Hepatocyte (in vitro differentiated cells): ENCODE measurements at regions not wholly inside any gene's neighbourhood (a gene's known extent, or its start where the extent isn't known, plus 50 kb on each side); places are given as distances from the start of the nearest gene placed in this dataset.

ENCODE experiments used
- DNase-seq: peaks from one replicate; pipeline ENCODE4 v3.0.0-alpha.2; 2016; ENCODE audit warnings: low spot score
- H2AFZ ChIP-seq: fragments of 200-600 bp; sonication (generic); 2 replicates; pipeline ENCODE4 v1.6.0; 2016; ENCODE audit warnings: antibody characterized with exemption, mild to moderate bottlenecking
- H3K27ac ChIP-seq: fragments of 200-600 bp; sonication (generic); 2 replicates; pipeline ENCODE4 v1.5.1; 2016; ENCODE audit warnings: mild to moderate bottlenecking
- H3K27me3 ChIP-seq: fragments of 200-600 bp; sonication (generic); 2 replicates; pipeline ENCODE4 v1.6.1; 2016
- H3K36me3 ChIP-seq: fragments of 200-600 bp; sonication (generic); replicated peaks from 2 replicates; pipeline ENCODE4 v1.5.1; 2016; ENCODE audit warnings: low read depth; ENCODE audit not compliant: insufficient read depth
- H3K4me1 ChIP-seq: fragments of 200-600 bp; sonication (generic); 2 replicates; pipeline ENCODE4 v1.5.1; 2016; ENCODE audit warnings: mild to moderate bottlenecking, moderate library complexity; ENCODE audit not compliant: insufficient read depth
- H3K4me2 ChIP-seq: fragments of 200-600 bp; sonication (generic); 2 replicates; pipeline ENCODE4 v1.6.0; 2016
- H3K4me3 ChIP-seq: fragments of 200-600 bp; sonication (generic); 2 replicates; pipeline ENCODE4 v1.5.1; 2016; ENCODE audit warnings: mild to moderate bottlenecking
- H3K79me2 ChIP-seq: fragments of 200-600 bp; sonication (generic); 2 replicates; pipeline ENCODE4 v1.6.0; 2017; ENCODE audit warnings: mild to moderate bottlenecking
- H3K9me2 ChIP-seq: fragments of 200-600 bp; sonication (generic); replicated peaks from 2 replicates; pipeline ENCODE4 v1.6.0; 2017; ENCODE audit warnings: mild to moderate bottlenecking; ENCODE audit not compliant: insufficient read depth
- H3K9me3 ChIP-seq: fragments of 200-600 bp; sonication (generic); 2 replicates; pipeline ENCODE4 v1.5.1; 2016; ENCODE audit warnings: low read depth, mild to moderate bottlenecking
- H4K20me1 ChIP-seq: fragments of 200-600 bp; sonication (generic); 2 replicates; pipeline ENCODE4 v1.6.0; 2016; ENCODE audit warnings: mild to moderate bottlenecking; ENCODE audit not compliant: insufficient read depth, poor library complexity, severe bottlenecking
- EZH2 ChIP-seq: fragments of 200-600 bp; sonication (generic); IDR thresholded peaks from 2 replicates; pipeline ENCODE4 v1.6.1; 2016; ENCODE audit warnings: antibody characterized with exemption, mild to moderate bottlenecking, borderline replicate concordance
- EZH2phosphoT487 ChIP-seq: fragments of 200-600 bp; sonication (generic); IDR thresholded peaks from one replicate; pipeline ENCODE4 v1.6.1; 2018; ENCODE audit warnings: antibody characterized with exemption, mild to moderate bottlenecking, low read depth, moderate library complexity; ENCODE audit not compliant: unreplicated experiment, severe bottlenecking
- WGBS: methylation state at CpG from one replicate; pipeline ENCODE4 v1.1.6; 2016; ENCODE audit warnings: low lambda C conversion rate; ENCODE audit errors: missing lambda C conversion rate; 5-methylcytosine and 5-hydroxymethylcytosine counted together
- TF ChIP-seq, protein P1 (sequence below): fragments of 200-600 bp; sonication (generic); IDR thresholded peaks from 2 replicates; pipeline ENCODE4 v1.5.1; 2016; ENCODE audit warnings: antibody characterized with exemption, mild to moderate bottlenecking; ENCODE audit not compliant: poor library complexity

- no peaks in the 10 kb centered on the region for H3K36me3 ChIP-seq
- no peaks in the 10 kb centered on the region for H3K27me3 ChIP-seq
- H3K9me3 ChIP-seq: no peaks in the 10 kb centered on the region
- no peak overlapping the region for H3K27ac ChIP-seq
- TF ChIP-seq EZH2 (no peak), EZH2phosphoT487 (no peak)
- TF ChIP-seq, protein P1, sequence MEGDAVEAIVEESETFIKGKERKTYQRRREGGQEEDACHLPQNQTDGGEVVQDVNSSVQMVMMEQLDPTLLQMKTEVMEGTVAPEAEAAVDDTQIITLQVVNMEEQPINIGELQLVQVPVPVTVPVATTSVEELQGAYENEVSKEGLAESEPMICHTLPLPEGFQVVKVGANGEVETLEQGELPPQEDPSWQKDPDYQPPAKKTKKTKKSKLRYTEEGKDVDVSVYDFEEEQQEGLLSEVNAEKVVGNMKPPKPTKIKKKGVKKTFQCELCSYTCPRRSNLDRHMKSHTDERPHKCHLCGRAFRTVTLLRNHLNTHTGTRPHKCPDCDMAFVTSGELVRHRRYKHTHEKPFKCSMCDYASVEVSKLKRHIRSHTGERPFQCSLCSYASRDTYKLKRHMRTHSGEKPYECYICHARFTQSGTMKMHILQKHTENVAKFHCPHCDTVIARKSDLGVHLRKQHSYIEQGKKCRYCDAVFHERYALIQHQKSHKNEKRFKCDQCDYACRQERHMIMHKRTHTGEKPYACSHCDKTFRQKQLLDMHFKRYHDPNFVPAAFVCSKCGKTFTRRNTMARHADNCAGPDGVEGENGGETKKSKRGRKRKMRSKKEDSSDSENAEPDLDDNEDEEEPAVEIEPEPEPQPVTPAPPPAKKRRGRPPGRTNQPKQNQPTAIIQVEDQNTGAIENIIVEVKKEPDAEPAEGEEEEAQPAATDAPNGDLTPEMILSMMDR: no peak
- H2AFZ ChIP-seq: no peak overlapping the region
- no peak overlapping the region for H3K4me3 ChIP-seq
- H3K79me2 ChIP-seq: no peaks in the 10 kb centered on the region
- H3K4me1 ChIP-seq: peaks cover 5% of the 10 kb centered on the region
- DNase-seq: no peak
- no peak overlapping the region for H3K4me2 ChIP-seq
- no peaks in the 10 kb centered on the region for H4K20me1 ChIP-seq
- WGBS: 88% methylated on average over 4 of the region's 4 CpGs
- H3K9me2 ChIP-seq: no peaks in the 10 kb centered on the region
Observed at GRCh38 chr5:43852279-43852678, 249.3 kb downstream of the NNT start.

DNA sequence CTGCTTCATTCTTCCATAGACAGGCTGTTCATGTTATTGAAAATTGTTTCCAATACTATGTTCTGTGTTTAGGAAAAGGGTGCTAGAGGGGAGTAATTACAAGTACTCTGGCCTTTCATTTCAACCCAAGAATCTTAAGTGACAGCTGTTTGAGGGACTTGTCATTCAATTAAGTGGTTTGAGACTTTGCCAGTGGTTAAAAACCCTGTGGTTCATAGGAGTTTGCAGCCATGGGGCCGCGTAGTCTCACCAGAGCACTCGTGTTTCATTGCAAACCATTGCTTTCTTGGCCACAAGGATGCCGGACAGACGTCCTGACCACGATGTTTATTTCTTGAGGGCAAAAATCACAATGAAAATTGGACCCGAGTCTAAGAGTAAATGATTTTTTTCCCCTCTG lies 248.8 kb downstream of the NNT start:
- peaks cover 5% of the 10 kb centered on the region for H3K4me1 ChIP-seq
- no peaks in the 10 kb centered on the region for H3K27me3 ChIP-seq
- no peaks in the 10 kb centered on the region for H3K79me2 ChIP-seq
- no peak overlapping the region for H3K27ac ChIP-seq
- no peak overlapping the region for H3K4me3 ChIP-seq
- no peaks in the 10 kb centered on the region for H3K9me2 ChIP-seq
- H4K20me1 ChIP-seq: no peaks in the 10 kb centered on the region
- no peak for DNase-seq
- H3K36me3 ChIP-seq: no peaks in the 10 kb centered on the region
- WGBS: 81% methylated on average over 7 of the region's 7 CpGs
- TF ChIP-seq EZH2phosphoT487 (no peak), EZH2 (no peak)
- TF ChIP-seq, protein P1: no peak
- H2AFZ ChIP-seq: no peak overlapping the region
- H3K4me2 ChIP-seq: no peak overlapping the region
- H3K9me3 ChIP-seq: no peaks in the 10 kb centered on the region

- no peaks in the 10 kb centered on the region for H3K36me3 ChIP-seq
- H3K27me3 ChIP-seq: no peaks in the 10 kb centered on the region
- H4K20me1 ChIP-seq: no peaks in the 10 kb centered on the region
- H3K27ac ChIP-seq: no peak overlapping the region
- no peaks in the 10 kb centered on the region for H3K4me1 ChIP-seq
- no peak overlapping the region for H3K4me2 ChIP-seq
- H2AFZ ChIP-seq: no peak overlapping the region
- no peaks in the 10 kb centered on the region for H3K9me3 ChIP-seq
- DNase-seq: no peak
- no peaks in the 10 kb centered on the region for H3K9me2 ChIP-seq
- H3K4me3 ChIP-seq: no peak overlapping the region
- WGBS: 75% methylated on average over 4 of the region's 4 CpGs
- TF ChIP-seq, protein P1: no peak
- TF ChIP-seq EZH2 (no peak), EZH2phosphoT487 (no peak)
- H3K79me2 ChIP-seq: no peaks in the 10 kb centered on the region
Observed at GRCh38 chr5:43840424-43841125, 237.6 kb downstream of the NNT start.
